Epithelial cell of esophagus (primary cell): ENCODE measurements at regions not wholly inside any gene's neighbourhood (a gene's known extent, or its start where the extent isn't known, plus 50 kb on each side); places are given as distances from the start of the nearest gene placed in this dataset.

Source experiments
- DNase-seq: peaks from one replicate; pipeline ENCODE4 v3.0.0; 2010; ENCODE audit warnings: low read depth
- H3K4me3 ChIP-seq: 2 replicates; pipeline ENCODE4 v1.5.1; 2011; ENCODE audit warnings: mild to moderate bottlenecking, low read length, control low read depth
- TF ChIP-seq, protein P1 (sequence below): IDR thresholded peaks from 2 replicates; pipeline ENCODE4 v1.5.1; 2011; ENCODE audit warnings: low read depth, mild to moderate bottlenecking, low read length, control low read depth, inconsistent platforms; ENCODE audit not compliant: insufficient read depth; ENCODE audit errors: missing control alignments

DNA sequence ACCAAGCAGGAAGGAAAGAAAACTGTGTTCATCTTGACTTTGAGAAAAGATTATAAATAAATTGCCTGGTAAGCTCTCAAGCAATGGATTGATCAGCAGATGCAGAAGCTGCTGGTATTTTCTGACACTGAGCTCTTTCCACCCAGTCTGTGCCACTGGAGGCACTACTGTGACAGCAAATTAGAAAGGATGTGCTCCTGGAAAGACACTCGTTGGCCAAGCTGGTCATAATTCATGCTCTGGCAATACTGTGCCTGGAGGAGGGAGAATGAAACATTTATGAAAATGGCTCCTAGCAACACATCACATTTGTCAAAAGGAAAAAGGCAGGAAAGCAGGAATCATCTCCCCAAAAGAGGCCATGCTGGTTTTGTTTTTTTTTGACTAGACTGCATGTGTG lies 84.2 kb downstream of the CAVIN4 start:
- no peak for DNase-seq
- TF ChIP-seq, protein P1, sequence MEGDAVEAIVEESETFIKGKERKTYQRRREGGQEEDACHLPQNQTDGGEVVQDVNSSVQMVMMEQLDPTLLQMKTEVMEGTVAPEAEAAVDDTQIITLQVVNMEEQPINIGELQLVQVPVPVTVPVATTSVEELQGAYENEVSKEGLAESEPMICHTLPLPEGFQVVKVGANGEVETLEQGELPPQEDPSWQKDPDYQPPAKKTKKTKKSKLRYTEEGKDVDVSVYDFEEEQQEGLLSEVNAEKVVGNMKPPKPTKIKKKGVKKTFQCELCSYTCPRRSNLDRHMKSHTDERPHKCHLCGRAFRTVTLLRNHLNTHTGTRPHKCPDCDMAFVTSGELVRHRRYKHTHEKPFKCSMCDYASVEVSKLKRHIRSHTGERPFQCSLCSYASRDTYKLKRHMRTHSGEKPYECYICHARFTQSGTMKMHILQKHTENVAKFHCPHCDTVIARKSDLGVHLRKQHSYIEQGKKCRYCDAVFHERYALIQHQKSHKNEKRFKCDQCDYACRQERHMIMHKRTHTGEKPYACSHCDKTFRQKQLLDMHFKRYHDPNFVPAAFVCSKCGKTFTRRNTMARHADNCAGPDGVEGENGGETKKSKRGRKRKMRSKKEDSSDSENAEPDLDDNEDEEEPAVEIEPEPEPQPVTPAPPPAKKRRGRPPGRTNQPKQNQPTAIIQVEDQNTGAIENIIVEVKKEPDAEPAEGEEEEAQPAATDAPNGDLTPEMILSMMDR, result no peak
- no peak overlapping the region for H3K4me3 ChIP-seq

DNA sequence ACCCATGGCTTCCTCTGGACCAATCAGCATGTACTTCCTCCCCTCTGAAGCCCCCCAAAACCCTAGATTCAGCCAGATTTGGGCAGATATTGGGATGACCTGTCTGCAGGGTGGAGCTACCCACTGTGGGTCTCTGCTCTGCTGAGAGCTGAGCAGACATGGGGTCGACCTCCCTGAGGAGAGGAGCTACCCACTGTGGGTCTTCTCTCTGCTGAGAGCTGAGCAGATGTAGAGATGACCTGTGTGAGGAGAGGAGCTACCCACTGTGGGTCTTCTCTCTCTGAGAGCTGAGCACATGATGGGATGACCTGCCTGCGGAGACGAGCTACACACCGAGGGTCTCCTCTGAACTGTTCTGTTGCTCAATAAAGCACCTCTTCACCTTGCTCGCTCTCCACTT lies 89.6 kb downstream of the CAVIN4 start:
- H3K4me3 ChIP-seq, result no peak overlapping the region
- TF ChIP-seq, protein P1, result no peak
- no peak for DNase-seq

DNA sequence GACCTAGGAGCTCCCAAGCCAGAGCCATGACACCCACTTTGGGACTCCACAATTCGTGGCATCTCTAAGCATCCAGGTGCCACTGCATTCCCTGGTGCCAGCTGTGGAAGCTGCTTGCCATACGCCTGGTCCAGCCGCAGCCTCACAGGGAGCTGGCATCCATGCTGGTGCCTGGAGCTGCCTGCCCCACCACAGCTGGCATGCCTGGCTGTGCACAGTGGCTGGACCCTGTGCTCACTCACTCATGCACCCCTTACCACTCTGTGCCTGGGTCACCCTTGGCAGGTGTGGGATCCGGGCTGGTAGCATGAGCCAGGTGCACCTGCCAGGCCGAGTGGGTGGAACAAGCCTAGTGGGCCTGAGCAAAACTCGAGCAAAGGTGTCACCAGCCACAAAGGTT lies 90.1 kb downstream of the CAVIN4 start:
- DNase-seq, result no peak
- H3K4me3 ChIP-seq, result no peak overlapping the region
- TF ChIP-seq, protein P1, result no peak

DNA sequence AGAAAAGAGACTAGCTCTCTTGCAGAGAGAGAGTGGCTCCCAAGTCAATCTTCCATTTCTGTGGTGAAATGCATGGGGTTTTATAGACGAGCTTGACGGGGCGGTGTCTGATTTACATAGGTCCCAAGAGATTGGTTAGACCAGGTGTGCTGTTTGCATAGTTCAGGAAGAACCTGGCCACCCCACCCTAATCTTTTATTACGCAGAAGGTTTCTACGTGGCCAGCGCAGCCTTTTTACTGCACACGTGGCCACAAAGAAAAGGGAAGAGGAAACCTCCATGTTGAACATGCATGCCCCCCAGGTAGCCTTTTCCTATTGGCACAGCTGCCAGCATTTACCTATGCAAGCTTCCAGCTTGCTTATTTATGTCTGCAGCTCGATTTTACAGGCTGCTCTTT lies 92.1 kb downstream of the CAVIN4 start:
- TF ChIP-seq, protein P1, result no peak

DNA sequence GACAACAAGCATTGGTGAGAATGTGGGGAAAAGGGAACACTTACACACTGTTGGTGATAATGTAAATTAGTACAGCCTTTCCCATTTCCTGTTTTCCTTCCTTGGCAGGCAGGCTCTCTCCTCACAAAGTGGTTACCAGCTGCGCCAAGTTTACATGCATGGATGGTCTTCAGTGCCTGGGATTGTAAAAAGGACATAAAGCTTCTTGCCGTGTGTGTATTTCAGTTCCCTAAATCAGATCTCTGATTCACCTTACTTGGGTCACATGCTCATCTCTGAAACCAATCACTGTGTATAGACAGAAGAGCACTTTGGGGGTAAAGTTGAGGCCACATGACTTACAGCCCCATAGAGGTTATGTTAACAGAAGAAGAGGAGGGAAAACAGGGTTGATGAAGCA lies 92.8 kb downstream of the CAVIN4 start:
- DNase-seq, result no peak
- no peak overlapping the region for H3K4me3 ChIP-seq
- TF ChIP-seq, protein P1, result no peak

More for the DNA sequence above, 92.1 kb downstream of the CAVIN4 start:
- no peak overlapping the region for H3K4me3 ChIP-seq
- no peak for DNase-seq

DNA sequence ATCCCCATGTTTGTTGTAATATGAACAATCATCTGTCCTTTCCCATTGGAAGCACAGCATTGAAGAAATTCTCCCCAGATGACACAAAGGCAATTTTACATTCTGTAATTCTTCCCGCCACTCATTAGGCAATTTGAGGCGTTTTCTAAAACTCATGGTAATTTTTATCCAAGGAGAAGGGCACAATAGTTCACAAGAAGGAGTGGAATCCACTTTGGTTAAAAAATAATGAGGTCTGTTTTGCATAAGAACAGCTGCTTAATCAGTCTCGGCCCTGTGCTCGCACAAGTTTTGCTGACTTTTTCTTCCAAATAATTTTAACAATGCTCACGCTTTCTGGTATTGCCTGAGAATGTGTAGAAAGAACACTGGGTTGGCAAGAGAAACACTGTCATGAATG lies 94.0 kb downstream of the CAVIN4 start:
- TF ChIP-seq, protein P1, result no peak
- DNase-seq, result no peak
- no peak overlapping the region for H3K4me3 ChIP-seq

DNA sequence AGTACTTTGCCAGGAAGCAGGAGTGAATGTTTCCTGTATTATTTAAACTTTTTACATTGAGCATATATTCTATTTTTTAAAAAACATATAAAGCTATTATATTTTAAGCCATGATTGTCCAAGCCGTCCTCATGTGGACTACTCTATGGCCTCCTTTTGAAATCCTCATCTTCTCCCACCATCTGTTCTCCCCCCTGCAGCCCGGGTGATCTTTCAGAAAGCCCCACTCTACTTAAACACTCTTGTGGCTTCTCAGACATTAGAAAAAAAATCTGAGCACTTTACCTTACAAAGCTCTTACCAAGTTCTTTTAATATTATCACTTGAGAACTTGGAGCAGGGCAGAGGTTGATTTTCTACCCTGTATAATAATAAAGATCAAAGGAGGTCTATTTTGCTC lies 95.4 kb downstream of the CAVIN4 start:
- DNase-seq, result no peak
- TF ChIP-seq, protein P1, result no peak
- no peak overlapping the region for H3K4me3 ChIP-seq
